KMS-11 (cell line): ENCODE measurements at regions not wholly inside any gene's neighbourhood (a gene's known extent, or its start where the extent isn't known, plus 50 kb on each side); places are given as distances from the start of the nearest gene placed in this dataset.

Source experiments
- H2AFZ ChIP-seq: fragments of 200-600 bp; sonication (generic); 2 replicates; pipeline ENCODE4 v1.6.1; 2016; ENCODE audit warnings: antibody characterized with exemption, mixed run types, low read depth
- H3K27ac ChIP-seq: fragments of 200-600 bp; sonication (generic); 2 replicates; pipeline ENCODE4 v1.6.1; 2016; ENCODE audit warnings: mild to moderate bottlenecking, mixed run types
- H3K27me3 ChIP-seq: fragments of 200-600 bp; sonication (generic); 2 replicates; pipeline ENCODE4 v1.6.1; 2017; ENCODE audit warnings: mild to moderate bottlenecking, low read depth, mixed run types, moderate library complexity; ENCODE audit not compliant: insufficient read depth
- H3K36me3 ChIP-seq: fragments of 200-600 bp; sonication (generic); 2 replicates; pipeline ENCODE4 v1.6.1; 2017; ENCODE audit warnings: mild to moderate bottlenecking, mixed run types; ENCODE audit not compliant: insufficient read depth
- H3K4me1 ChIP-seq: fragments of 200-600 bp; sonication (generic); 2 replicates; pipeline ENCODE4 v1.6.1; 2016; ENCODE audit warnings: mild to moderate bottlenecking, low read depth, mixed run types; ENCODE audit not compliant: poor library complexity, severe bottlenecking
- H3K4me2 ChIP-seq: fragments of 200-600 bp; sonication (generic); 2 replicates; pipeline ENCODE4 v1.7.0; 2016; ENCODE audit warnings: mild to moderate bottlenecking, mixed run types
- H3K4me3 ChIP-seq: fragments of 200-600 bp; sonication (generic); IDR thresholded peaks from 2 replicates; pipeline ENCODE4 v1.6.1; 2017; ENCODE audit warnings: low read depth, low read length, mixed read lengths; ENCODE audit not compliant: insufficient read depth
- H3K79me2 ChIP-seq: fragments of 200-600 bp; sonication (generic); 2 replicates; pipeline ENCODE4 v1.6.1; 2016; ENCODE audit warnings: low read depth, mixed run types; ENCODE audit not compliant: insufficient read depth
- H3K9ac ChIP-seq: fragments of 200-600 bp; sonication (generic); 2 replicates; pipeline ENCODE4 v1.6.1; 2016; ENCODE audit warnings: mild to moderate bottlenecking, mixed run types
- H4K20me1 ChIP-seq: fragments of 200-600 bp; sonication (generic); 2 replicates; pipeline ENCODE4 v1.6.1; 2016; ENCODE audit warnings: mild to moderate bottlenecking, mixed run types; ENCODE audit not compliant: insufficient read depth
- TF ChIP-seq, protein P1 (sequence below): fragments of 200-600 bp; sonication (generic); conservative IDR thresholded peaks from 2 replicates; pipeline ENCODE4 v1.6.1; 2017; ENCODE audit warnings: low read depth, mild to moderate bottlenecking, antibody characterized with exemption, low read length, moderate library complexity, mixed read lengths

DNA sequence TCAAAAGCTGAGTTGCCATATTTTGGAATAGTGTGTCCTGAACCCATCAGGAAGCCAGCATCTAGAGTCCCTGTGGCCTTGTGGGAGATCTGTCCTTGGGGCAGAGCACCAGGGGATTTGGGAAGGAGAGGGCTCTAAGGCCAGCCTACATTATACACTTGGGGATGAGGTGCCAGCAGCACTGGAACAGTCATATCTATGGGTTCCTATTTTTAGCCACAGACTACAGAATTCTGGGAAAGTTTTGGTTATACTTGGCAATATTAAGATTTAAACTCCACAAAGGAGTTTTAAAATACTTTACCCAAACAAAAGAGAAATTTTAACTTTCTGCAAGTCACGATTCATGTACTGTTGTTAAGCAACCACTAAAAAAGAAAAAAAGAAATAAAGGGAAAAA lies 405.7 kb upstream of the MMADHC start:
- no peaks in the 10 kb centered on the region for H3K27me3 ChIP-seq
- no peaks in the 10 kb centered on the region for H3K36me3 ChIP-seq
- H3K4me3 ChIP-seq: no peak overlapping the region
- no peak overlapping the region for H3K4me2 ChIP-seq
- H2AFZ ChIP-seq: no peak overlapping the region
- no peak overlapping the region for H3K9ac ChIP-seq
- H3K4me1 ChIP-seq: peaks cover 15% of the 10 kb centered on the region
- H3K79me2 ChIP-seq: no peaks in the 10 kb centered on the region
- H3K27ac ChIP-seq: no peak overlapping the region
- H4K20me1 ChIP-seq: no peaks in the 10 kb centered on the region
- TF ChIP-seq, protein P1, sequence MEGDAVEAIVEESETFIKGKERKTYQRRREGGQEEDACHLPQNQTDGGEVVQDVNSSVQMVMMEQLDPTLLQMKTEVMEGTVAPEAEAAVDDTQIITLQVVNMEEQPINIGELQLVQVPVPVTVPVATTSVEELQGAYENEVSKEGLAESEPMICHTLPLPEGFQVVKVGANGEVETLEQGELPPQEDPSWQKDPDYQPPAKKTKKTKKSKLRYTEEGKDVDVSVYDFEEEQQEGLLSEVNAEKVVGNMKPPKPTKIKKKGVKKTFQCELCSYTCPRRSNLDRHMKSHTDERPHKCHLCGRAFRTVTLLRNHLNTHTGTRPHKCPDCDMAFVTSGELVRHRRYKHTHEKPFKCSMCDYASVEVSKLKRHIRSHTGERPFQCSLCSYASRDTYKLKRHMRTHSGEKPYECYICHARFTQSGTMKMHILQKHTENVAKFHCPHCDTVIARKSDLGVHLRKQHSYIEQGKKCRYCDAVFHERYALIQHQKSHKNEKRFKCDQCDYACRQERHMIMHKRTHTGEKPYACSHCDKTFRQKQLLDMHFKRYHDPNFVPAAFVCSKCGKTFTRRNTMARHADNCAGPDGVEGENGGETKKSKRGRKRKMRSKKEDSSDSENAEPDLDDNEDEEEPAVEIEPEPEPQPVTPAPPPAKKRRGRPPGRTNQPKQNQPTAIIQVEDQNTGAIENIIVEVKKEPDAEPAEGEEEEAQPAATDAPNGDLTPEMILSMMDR: no peak

GRCh38 chr2:149991576-149991975 lies 404.0 kb upstream of the MMADHC start:
- H3K4me3 ChIP-seq: no peak overlapping the region
- no peak overlapping the region for H3K27ac ChIP-seq
- H3K27me3 ChIP-seq: no peaks in the 10 kb centered on the region
- H3K4me1 ChIP-seq: peaks cover 15% of the 10 kb centered on the region
- TF ChIP-seq, protein P1: no peak
- H3K9ac ChIP-seq: no peak overlapping the region
- H3K36me3 ChIP-seq: no peaks in the 10 kb centered on the region
- no peak overlapping the region for H3K4me2 ChIP-seq
- no peak overlapping the region for H2AFZ ChIP-seq
- no peaks in the 10 kb centered on the region for H4K20me1 ChIP-seq
- no peaks in the 10 kb centered on the region for H3K79me2 ChIP-seq

DNA sequence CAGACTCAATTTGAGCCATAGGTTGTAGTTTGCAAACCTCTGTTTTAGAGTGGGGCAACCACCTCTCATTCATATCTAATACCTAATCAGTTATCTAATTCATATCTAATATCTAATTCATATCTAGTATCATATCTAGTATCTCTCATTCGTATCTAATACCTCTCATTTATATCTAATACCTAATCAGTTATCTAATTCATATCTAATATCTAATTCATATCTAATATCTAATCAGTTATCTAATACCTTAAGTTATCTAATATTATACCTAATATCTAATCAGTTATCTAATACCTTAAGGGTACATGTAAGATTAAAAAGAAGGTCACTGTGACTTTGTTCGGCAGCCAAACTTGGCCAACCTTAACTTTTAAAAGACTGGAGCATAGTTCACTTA lies 403.4 kb upstream of the MMADHC start:
- no peak overlapping the region for H3K9ac ChIP-seq
- no peak overlapping the region for H3K4me2 ChIP-seq
- H4K20me1 ChIP-seq: no peaks in the 10 kb centered on the region
- H3K27me3 ChIP-seq: no peaks in the 10 kb centered on the region
- no peak overlapping the region for H3K4me3 ChIP-seq
- H3K27ac ChIP-seq: no peak overlapping the region
- peaks cover 15% of the 10 kb centered on the region for H3K4me1 ChIP-seq
- TF ChIP-seq, protein P1: no peak
- H2AFZ ChIP-seq: no peak overlapping the region
- no peaks in the 10 kb centered on the region for H3K36me3 ChIP-seq
- H3K79me2 ChIP-seq: no peaks in the 10 kb centered on the region

DNA sequence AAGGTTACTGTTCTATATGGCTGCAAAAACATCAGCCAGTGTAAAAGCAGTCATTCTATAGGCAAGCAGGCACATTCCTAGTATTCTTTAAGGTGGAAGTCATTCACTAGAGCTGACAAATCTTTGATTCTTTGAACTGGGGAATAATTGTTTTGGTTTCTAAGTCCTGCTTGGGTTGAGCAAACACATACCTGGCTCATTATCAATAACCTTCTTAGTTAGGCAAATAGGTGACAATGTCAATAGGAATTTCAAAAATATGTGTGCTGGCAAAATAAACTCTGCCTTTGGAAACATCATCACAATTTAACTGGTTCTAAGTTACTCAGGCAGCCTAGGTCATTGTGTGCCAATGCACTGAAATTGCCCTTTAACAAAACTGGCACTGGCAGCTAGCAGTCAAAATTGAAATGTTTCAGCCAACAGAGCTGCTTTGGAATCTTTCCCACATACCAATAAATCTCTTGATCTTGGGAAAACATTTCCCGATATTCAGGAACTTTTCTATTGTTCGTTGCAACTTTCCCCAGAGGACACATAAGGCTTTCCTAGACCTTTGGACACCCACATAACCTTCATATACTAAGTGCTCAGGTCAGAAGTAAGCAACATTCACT lies 402.0 kb upstream of the MMADHC start:
- no peak overlapping the region for H2AFZ ChIP-seq
- no peaks in the 10 kb centered on the region for H3K27me3 ChIP-seq
- no peak overlapping the region for H3K27ac ChIP-seq

More for the DNA sequence above, 402.0 kb upstream of the MMADHC start:
- Histone ChIP-seq H3K4me1 (peaks cover 10% of the 10 kb centered on the region), H3K4me2 (no peak overlapping the region), H3K4me3 (no peak overlapping the region), H4K20me1 (no peaks in the 10 kb centered on the region), H3K36me3 (no peaks in the 10 kb centered on the region), H3K79me2 (no peaks in the 10 kb centered on the region), H3K9ac (no peak overlapping the region)
- TF ChIP-seq, protein P1: no peak
